HFFc6 (cell line): ENCODE measurements at regions not wholly inside any gene's neighbourhood (a gene's known extent, or its start where the extent isn't known, plus 50 kb on each side); places are given as distances from the start of the nearest gene placed in this dataset.

Experiments used
- DNase-seq: peaks from one replicate; pipeline ENCODE4 v3.0.0-alpha.2; 2018
- H3K27ac Mint-ChIP-seq: 2 replicates; pipeline ENCODE4 v1.8.0; 2020; ENCODE audit warnings: mild to moderate bottlenecking, mixed read lengths
- H3K27me3 Mint-ChIP-seq: 2 replicates; pipeline ENCODE4 v1.8.0; 2021; ENCODE audit warnings: mild to moderate bottlenecking, moderate library complexity, mixed read lengths; ENCODE audit not compliant: insufficient read depth
- H3K36me3 Mint-ChIP-seq: 2 replicates; pipeline ENCODE4 v1.8.0; 2021; ENCODE audit warnings: low read depth, mixed read lengths
- H3K4me1 Mint-ChIP-seq: 2 replicates; pipeline ENCODE4 v1.8.0; 2020; ENCODE audit warnings: low read depth, mixed read lengths
- H3K4me3 Mint-ChIP-seq: 2 replicates; pipeline ENCODE4 v1.8.0; 2020; ENCODE audit warnings: mild to moderate bottlenecking, moderate library complexity, mixed read lengths
- H3K9me3 Mint-ChIP-seq: 2 replicates; pipeline ENCODE4 v1.8.0; 2020; ENCODE audit warnings: mild to moderate bottlenecking, mixed read lengths
- TF ChIP-seq, protein P1 (sequence below): fragments of 200-600 bp; sonication (generic); IDR thresholded peaks from 2 replicates; pipeline ENCODE4 v1.5.0; 2021; ENCODE audit warnings: antibody characterized with exemption, mild to moderate bottlenecking

DNA sequence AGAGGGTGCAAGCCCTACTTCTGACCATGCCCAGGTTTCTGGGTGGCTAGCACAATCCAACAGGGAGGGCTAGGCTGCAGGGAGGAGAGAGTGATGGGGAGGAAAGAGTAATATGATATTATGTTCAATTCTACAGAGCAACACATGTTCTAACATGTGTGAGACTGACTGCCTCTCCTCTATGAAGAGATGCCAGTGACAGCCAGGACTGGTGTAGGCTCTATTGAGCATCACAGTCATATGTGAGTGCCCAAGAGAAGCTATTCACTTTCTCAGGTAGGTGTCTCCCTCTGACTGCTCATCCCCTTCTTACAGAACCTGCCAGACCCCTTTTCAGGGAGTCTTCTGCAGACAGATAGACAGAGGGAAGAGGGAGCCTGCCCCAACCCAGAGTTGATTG, 446.1 kb downstream of the SIPA1L2 start:
- Mint-ChIP-seq H3K36me3 (no peaks in the 10 kb centered on the region; the same call in 1 of the 2 replicates), H3K27ac (no peak overlapping the region), H3K27me3 (peaks cover 5% of the 10 kb centered on the region), H3K9me3 (peaks cover 56% of the 10 kb centered on the region), H3K4me3 (no peak overlapping the region), H3K4me1 (no peaks in the 10 kb centered on the region)
- TF ChIP-seq, protein P1, sequence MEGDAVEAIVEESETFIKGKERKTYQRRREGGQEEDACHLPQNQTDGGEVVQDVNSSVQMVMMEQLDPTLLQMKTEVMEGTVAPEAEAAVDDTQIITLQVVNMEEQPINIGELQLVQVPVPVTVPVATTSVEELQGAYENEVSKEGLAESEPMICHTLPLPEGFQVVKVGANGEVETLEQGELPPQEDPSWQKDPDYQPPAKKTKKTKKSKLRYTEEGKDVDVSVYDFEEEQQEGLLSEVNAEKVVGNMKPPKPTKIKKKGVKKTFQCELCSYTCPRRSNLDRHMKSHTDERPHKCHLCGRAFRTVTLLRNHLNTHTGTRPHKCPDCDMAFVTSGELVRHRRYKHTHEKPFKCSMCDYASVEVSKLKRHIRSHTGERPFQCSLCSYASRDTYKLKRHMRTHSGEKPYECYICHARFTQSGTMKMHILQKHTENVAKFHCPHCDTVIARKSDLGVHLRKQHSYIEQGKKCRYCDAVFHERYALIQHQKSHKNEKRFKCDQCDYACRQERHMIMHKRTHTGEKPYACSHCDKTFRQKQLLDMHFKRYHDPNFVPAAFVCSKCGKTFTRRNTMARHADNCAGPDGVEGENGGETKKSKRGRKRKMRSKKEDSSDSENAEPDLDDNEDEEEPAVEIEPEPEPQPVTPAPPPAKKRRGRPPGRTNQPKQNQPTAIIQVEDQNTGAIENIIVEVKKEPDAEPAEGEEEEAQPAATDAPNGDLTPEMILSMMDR, result no peak
- no peak for DNase-seq

DNA sequence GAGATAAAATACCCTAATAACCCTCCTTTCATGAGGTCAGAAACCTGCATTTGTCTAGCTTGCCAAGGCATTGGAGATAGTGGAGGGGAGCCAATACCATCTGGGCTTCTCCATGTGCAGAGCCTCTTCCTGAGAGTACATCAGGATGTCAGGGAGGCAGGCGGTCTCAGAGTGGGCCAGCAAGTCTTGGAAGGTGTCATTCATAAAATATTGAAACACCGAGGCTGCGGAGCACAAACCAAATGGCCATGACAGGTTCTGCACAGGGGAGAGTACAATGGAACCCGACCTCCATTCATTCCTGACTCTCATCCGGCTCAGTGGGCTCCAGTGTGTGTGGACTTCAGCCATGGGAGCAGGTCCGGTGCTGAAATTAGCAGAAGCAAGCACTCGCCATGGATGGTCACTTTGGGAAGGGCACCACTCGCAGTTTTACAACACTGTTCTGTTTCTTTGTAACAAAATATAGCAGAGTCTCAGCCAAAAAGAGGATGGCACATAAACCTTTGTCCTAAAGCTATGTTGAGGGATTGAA, 446.6 kb downstream of the SIPA1L2 start:
- TF ChIP-seq, protein P1, result no peak
- Mint-ChIP-seq H3K27me3 (peaks cover 5% of the 10 kb centered on the region), H3K4me3 (no peak overlapping the region), H3K27ac (no peak overlapping the region), H3K36me3 (no peaks in the 10 kb centered on the region; the same call in 1 of the 2 replicates), H3K9me3 (peaks cover 60% of the 10 kb centered on the region), H3K4me1 (no peaks in the 10 kb centered on the region)
- DNase-seq, result no peak

DNA sequence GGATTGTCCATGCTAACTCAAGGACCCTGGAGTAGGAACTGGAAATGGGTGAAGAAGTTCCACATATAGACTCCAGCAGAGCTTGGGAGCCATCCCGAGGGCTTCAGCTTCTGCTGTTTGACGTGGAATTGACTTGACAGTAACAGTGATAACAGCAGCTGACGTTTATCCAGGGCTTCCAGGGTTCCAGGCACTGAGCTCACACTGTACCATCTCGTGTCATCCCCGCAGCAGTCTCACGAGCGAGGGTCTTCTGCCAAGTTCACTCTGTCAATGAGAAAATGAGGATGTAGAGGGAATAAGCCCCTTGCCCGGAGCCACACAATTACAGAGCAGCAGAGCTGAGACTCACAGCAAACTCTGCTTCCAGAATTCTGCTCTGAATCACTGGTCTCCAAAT, 447.7 kb downstream of the SIPA1L2 start:
- TF ChIP-seq, protein P1, result no peak
- Mint-ChIP-seq H3K4me3 (no peak overlapping the region), H3K4me1 (no peaks in the 10 kb centered on the region), H3K36me3 (no peaks in the 10 kb centered on the region; the same call in 1 of the 2 replicates), H3K9me3 (peaks cover 60% of the 10 kb centered on the region), H3K27ac (no peak overlapping the region), H3K27me3 (peaks cover 5% of the 10 kb centered on the region; the same call in 1 of the 2 replicates)
- DNase-seq, result no peak

DNA sequence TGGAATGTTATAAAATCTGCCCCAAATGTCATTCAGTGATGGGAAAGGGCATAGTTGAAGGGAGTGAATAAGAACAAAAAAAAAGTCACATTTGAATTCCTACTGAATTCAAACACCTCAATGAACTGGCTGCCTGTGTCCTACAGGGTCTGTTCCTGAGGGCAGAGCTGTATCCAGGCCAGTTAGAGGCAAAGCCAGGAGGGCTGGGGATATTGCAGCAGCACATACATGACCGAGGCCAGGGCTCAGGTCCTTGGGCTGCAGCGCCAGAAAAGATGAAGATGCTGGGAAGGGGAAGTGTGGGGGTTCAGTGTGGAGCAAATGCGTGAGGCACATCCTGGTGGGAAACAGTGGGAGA, 449.2 kb downstream of the SIPA1L2 start:
- H3K4me1 Mint-ChIP-seq, result no peaks in the 10 kb centered on the region
- no peaks in the 10 kb centered on the region for H3K36me3 Mint-ChIP-seq
- TF ChIP-seq, protein P1, result no peak
- peaks cover 59% of the 10 kb centered on the region for H3K9me3 Mint-ChIP-seq
- H3K27me3 Mint-ChIP-seq, result peaks cover 5% of the 10 kb centered on the region; the same call in 1 of the 2 replicates
- no peak for DNase-seq
- no peak overlapping the region for H3K4me3 Mint-ChIP-seq
- no peak overlapping the region for H3K27ac Mint-ChIP-seq

DNA sequence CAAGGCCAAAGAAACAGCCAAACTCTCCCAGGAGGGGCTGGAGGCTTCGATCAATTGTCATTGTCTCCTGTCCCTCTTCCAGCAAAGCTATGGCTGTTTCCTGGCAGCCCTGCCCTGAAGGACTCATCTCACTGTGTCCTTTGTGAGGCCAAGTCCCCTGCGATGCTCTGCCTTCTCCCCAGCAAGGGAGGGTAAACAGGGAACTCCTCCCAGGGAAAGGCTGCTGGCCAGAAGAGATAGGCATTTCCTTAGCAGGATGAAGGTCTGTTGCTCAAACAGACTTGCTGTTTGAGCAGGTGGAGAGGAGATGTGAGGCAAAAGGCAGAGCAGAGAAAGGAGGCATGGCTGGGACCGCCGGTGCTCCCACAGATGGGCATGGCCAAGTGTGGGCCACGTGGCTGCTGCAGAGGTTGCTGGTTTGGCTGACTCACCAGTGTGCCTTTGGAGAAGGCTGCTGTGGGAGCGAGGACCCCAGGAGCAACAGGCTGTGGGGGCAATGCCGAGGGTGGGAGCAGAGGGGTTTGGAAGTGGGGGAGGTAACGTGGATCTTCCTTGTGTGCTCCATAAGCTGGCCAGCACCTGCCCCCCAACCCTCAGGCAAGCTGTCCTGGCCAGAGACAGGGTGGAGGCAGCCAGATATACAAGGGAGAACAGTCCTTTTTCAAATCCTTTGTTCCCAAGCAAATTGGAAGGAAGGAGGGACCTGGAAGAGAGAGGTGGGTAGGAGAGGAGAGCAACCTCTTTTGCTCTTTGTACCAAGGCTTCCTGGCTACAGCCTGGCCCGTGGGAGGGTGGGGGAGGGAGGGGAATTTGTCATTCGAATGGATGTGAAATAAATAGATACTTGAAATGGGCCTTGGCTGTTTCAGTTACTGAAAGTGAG, 449.8 kb downstream of the SIPA1L2 start:
- H3K9me3 Mint-ChIP-seq, result peaks cover 53% of the 10 kb centered on the region
- H3K36me3 Mint-ChIP-seq, result no peaks in the 10 kb centered on the region
- TF ChIP-seq, protein P1, result no peak
- H3K27ac Mint-ChIP-seq, result no peak overlapping the region
- no peak for DNase-seq
- H3K4me1 Mint-ChIP-seq, result no peaks in the 10 kb centered on the region
- H3K27me3 Mint-ChIP-seq, result peaks cover 5% of the 10 kb centered on the region; the same call in 1 of the 2 replicates
- H3K4me3 Mint-ChIP-seq, result no peak overlapping the region
